Trophoblast cell (in vitro differentiated cells and primary cell): ENCODE measurements at regions not wholly inside any gene's neighbourhood (a gene's known extent, or its start where the extent isn't known, plus 50 kb on each side); places are given as distances from the start of the nearest gene placed in this dataset.

ENCODE experiments used
- DNase-seq, 2 donors: peaks; one replicate each; pipeline ENCODE4 v3.0.0-alpha.2; 2016
- H2AFZ ChIP-seq: 2 replicates; pipeline ENCODE4 v1.6.1; 2013; ENCODE audit warnings: low read length, moderate library complexity, mild to moderate bottlenecking; ENCODE audit not compliant: insufficient read depth, poor library complexity
- H2AK5ac ChIP-seq: 2 replicates; pipeline ENCODE4 v1.6.1; 2013; ENCODE audit warnings: mild to moderate bottlenecking, low read length
- H2BK120ac ChIP-seq: 2 replicates; pipeline ENCODE4 v1.6.1; 2013; ENCODE audit warnings: low read length, mild to moderate bottlenecking, moderate library complexity; ENCODE audit not compliant: insufficient read depth, poor library complexity
- H2BK12ac ChIP-seq: 2 replicates; pipeline ENCODE4 v1.6.1; 2013; ENCODE audit warnings: mild to moderate bottlenecking, low read length, moderate library complexity
- H2BK5ac ChIP-seq: 2 replicates; pipeline ENCODE4 v1.6.1; 2013; ENCODE audit warnings: low read length, low read depth, moderate library complexity, mild to moderate bottlenecking; ENCODE audit not compliant: poor library complexity
- H3K14ac ChIP-seq: 2 replicates; pipeline ENCODE4 v1.6.1; 2013; ENCODE audit warnings: mild to moderate bottlenecking, low read length
- H3K18ac ChIP-seq: 2 replicates; pipeline ENCODE4 v1.6.1; 2013; ENCODE audit warnings: mild to moderate bottlenecking, low read length
- H3K23ac ChIP-seq: 2 replicates; pipeline ENCODE4 v1.6.1; 2013; ENCODE audit warnings: low read length
- H3K27ac ChIP-seq: 2 replicates; pipeline ENCODE4 v1.5.1; 2013; ENCODE audit warnings: low read depth, mild to moderate bottlenecking, inconsistent platforms, low read length, moderate library complexity
- H3K27me3 ChIP-seq: 2 replicates; pipeline ENCODE4 v1.6.1; 2013; ENCODE audit warnings: inconsistent platforms, mild to moderate bottlenecking, low read length, moderate library complexity; ENCODE audit not compliant: insufficient read depth
- H3K36me3 ChIP-seq, 2 experiments: 1 replicate in 1 of 2; 2 replicates in 1 of 2; pipeline ENCODE4 v1.6.1; 2013; ENCODE audit warnings: low read length in 2 of 2, mild to moderate bottlenecking in 2 of 2, moderate library complexity in 1 of 2; ENCODE audit not compliant: insufficient read depth in 2 of 2, control insufficient read depth in 1 of 2
- H3K4ac ChIP-seq: 2 replicates; pipeline ENCODE4 v1.6.1; 2013; ENCODE audit warnings: low read depth, mild to moderate bottlenecking, low read length, moderate library complexity
- H3K4me1 ChIP-seq, 2 experiments: 1 replicate in 1 of 2; 2 replicates in 1 of 2; pipeline ENCODE4 v1.6.1; 2013; ENCODE audit warnings: low read length in 2 of 2, mild to moderate bottlenecking in 2 of 2, moderate library complexity in 1 of 2; ENCODE audit not compliant: insufficient read depth in 2 of 2, control insufficient read depth in 1 of 2
- H3K4me2 ChIP-seq: 2 replicates; pipeline ENCODE4 v1.6.1; 2013; ENCODE audit warnings: inconsistent platforms, mild to moderate bottlenecking, low read length, moderate library complexity
- H3K4me3 ChIP-seq: 2 replicates; pipeline ENCODE4 v1.5.1; 2013; ENCODE audit warnings: mild to moderate bottlenecking, low read depth, low read length, inconsistent platforms
- H3K79me1 ChIP-seq: one replicate; pipeline ENCODE4 v1.6.1; 2013; ENCODE audit warnings: low read length
- H3K79me2 ChIP-seq: 2 replicates; pipeline ENCODE4 v1.6.1; 2013; ENCODE audit warnings: low read length, mild to moderate bottlenecking; ENCODE audit not compliant: control insufficient read depth, insufficient read depth, poor library complexity
- H3K9ac ChIP-seq: 2 replicates; pipeline ENCODE4 v1.6.1; 2013; ENCODE audit warnings: mild to moderate bottlenecking, low read length
- H3K9me3 ChIP-seq: 2 replicates; pipeline ENCODE4 v1.6.1; 2013; ENCODE audit warnings: low read depth, mild to moderate bottlenecking, control low read depth, inconsistent platforms, low read length; ENCODE audit not compliant: insufficient read depth
- H4K12ac ChIP-seq: 2 replicates; pipeline ENCODE4 v1.6.1; 2013; ENCODE audit warnings: low read depth, mild to moderate bottlenecking, low read length, moderate library complexity
- H4K8ac ChIP-seq: 2 replicates; pipeline ENCODE4 v1.6.1; 2013; ENCODE audit warnings: low read depth, mild to moderate bottlenecking, low read length, moderate library complexity
- H4K91ac ChIP-seq: one replicate; pipeline ENCODE4 v1.6.1; 2013; ENCODE audit warnings: low read depth, mild to moderate bottlenecking, low read length, moderate library complexity
- WGBS: extraction: QIAGEN DNeasy Blood & Tissue Kit; methylation state at CpG from one replicate; pipeline ENCODE4 v1.1.7; 2013; ENCODE audit warnings: missing lambda C conversion rate; ENCODE audit not compliant: insufficient read length, insufficient coverage; ENCODE audit errors: extremely low coverage; 5-methylcytosine and 5-hydroxymethylcytosine counted together

- H3K4me1 ChIP-seq = peaks cover 0 to 2% of the 10 kb centered on the region in 2 experiments
- no peaks in the 10 kb centered on the region for H3K27me3 ChIP-seq
- H3K23ac ChIP-seq = no peak overlapping the region
- H4K91ac ChIP-seq = no peak overlapping the region
- no peak overlapping the region for H3K9ac ChIP-seq
- H3K14ac ChIP-seq = no peak overlapping the region
- no peak for DNase-seq
- no peak overlapping the region for H2AK5ac ChIP-seq
- WGBS = no CpG with 5 or more reads among the region's 3 CpGs
- no peaks in the 10 kb centered on the region for H3K9me3 ChIP-seq
- no peak overlapping the region for H2BK120ac ChIP-seq
- H3K79me2 ChIP-seq = no peaks in the 10 kb centered on the region
- no peak overlapping the region for H2BK5ac ChIP-seq
- no peaks in the 10 kb centered on the region for H3K36me3 ChIP-seq
- H3K79me1 ChIP-seq = no peaks in the 10 kb centered on the region
- H3K4me3 ChIP-seq = no peak overlapping the region
- H4K12ac ChIP-seq = no peak overlapping the region
- no peak overlapping the region for H2BK12ac ChIP-seq
- H3K18ac ChIP-seq = no peak overlapping the region
- H3K27ac ChIP-seq = no peak overlapping the region
- no peak overlapping the region for H3K4me2 ChIP-seq
- no peak overlapping the region for H3K4ac ChIP-seq
- H2AFZ ChIP-seq = no peak overlapping the region
- no peak overlapping the region for H4K8ac ChIP-seq
Measured at GRCh38 chr4:152217896-152218295, 318.0 kb downstream of the FBXW7 start.

GRCh38 chr4:152211936-152212653 is 323.8 kb downstream of the FBXW7 start:
- Histone ChIP-seq H3K36me3 (no peaks in the 10 kb centered on the region), H2AFZ (no peak overlapping the region), H2BK120ac (no peak overlapping the region), H2AK5ac (no peak overlapping the region), H3K4ac (no peak overlapping the region), H3K18ac (no peak overlapping the region), H3K79me2 (no peaks in the 10 kb centered on the region), H4K12ac (no peak overlapping the region), H3K4me3 (no peak overlapping the region), H3K23ac (no peak overlapping the region), H3K27me3 (no peaks in the 10 kb centered on the region), H4K91ac (no peak overlapping the region), H3K14ac (no peak overlapping the region), H3K27ac (no peak overlapping the region), H4K8ac (no peak overlapping the region), H3K4me1 (peaks cover 3 to 9% of the 10 kb centered on the region in 2 experiments), H3K79me1 (peaks cover 4% of the 10 kb centered on the region), H2BK12ac (no peak overlapping the region), H3K4me2 (no peak overlapping the region), H2BK5ac (no peak overlapping the region), H3K9me3 (no peaks in the 10 kb centered on the region), H3K9ac (no peak overlapping the region)
- no peak for DNase-seq
- WGBS = no CpG with 5 or more reads among the region's 7 CpGs

GRCh38 chr4:152209772-152210493 is 326.0 kb downstream of the FBXW7 start:
- Histone ChIP-seq H4K12ac (no peak overlapping the region), H2AFZ (no peak overlapping the region), H3K4me1 (peaks cover 3 to 13% of the 10 kb centered on the region in 2 experiments), H3K23ac (no peak overlapping the region), H3K27ac (peak overlapping the region; percentile 52), H3K9me3 (no peaks in the 10 kb centered on the region), H4K91ac (no peak overlapping the region), H3K27me3 (no peaks in the 10 kb centered on the region), H3K4ac (no peak overlapping the region), H2AK5ac (no peak overlapping the region), H3K36me3 (no peaks in the 10 kb centered on the region), H3K18ac (no peak overlapping the region), H3K4me2 (no peak overlapping the region), H3K9ac (no peak overlapping the region), H4K8ac (no peak overlapping the region), H3K79me1 (peaks cover 8% of the 10 kb centered on the region), H3K4me3 (no peak overlapping the region), H2BK12ac (no peak overlapping the region), H2BK120ac (peak overlapping the region; percentile 22), H3K14ac (no peak overlapping the region), H3K79me2 (no peaks in the 10 kb centered on the region), H2BK5ac (no peak overlapping the region)
- WGBS = no CpG with 5 or more reads among the region's 4 CpGs
- peak in 1 of 2 donors; percentile 30 for DNase-seq

GRCh38 chr4:152207378-152207720 is 328.5 kb downstream of the FBXW7 start:
- Histone ChIP-seq H4K91ac (no peak overlapping the region), H2AFZ (no peak overlapping the region), H3K4ac (no peak overlapping the region), H4K8ac (no peak overlapping the region), H3K27ac (no peak overlapping the region), H3K4me3 (no peak overlapping the region), H3K14ac (no peak overlapping the region), H3K79me1 (peaks cover 8% of the 10 kb centered on the region), H3K36me3 (no peaks in the 10 kb centered on the region), H3K18ac (no peak overlapping the region), H3K4me2 (no peak overlapping the region), H3K4me1 (peaks cover 2 to 17% of the 10 kb centered on the region in 2 experiments), H2BK5ac (no peak overlapping the region), H2AK5ac (no peak overlapping the region), H3K27me3 (no peaks in the 10 kb centered on the region), H3K79me2 (no peaks in the 10 kb centered on the region), H2BK120ac (no peak overlapping the region), H3K9ac (no peak overlapping the region), H4K12ac (no peak overlapping the region), H3K23ac (no peak overlapping the region), H2BK12ac (no peak overlapping the region), H3K9me3 (no peaks in the 10 kb centered on the region)
- no CpG with 5 or more reads among the region's 2 CpGs for WGBS
- no peak for DNase-seq
